ENCODE measurements at regions not wholly inside any gene's neighbourhood (a gene's known extent, or its start where the extent isn't known, plus 50 kb on each side); places are given as distances from the start of the nearest gene placed in this dataset.
"Not testable (repeated sequence)": the region's sequence is repeated elsewhere in the genome, so short reads cannot be mapped to it uniquely, and the experiment has no call there.

GRCh38 chr20:25859649-25860530 lies 163.2 kb upstream of the ZNF337 start:
- Mint-ChIP-seq H3K27ac (peak overlapping the region; percentile 67), H3K36me3 (ENCODE audit: low read depth) (peaks cover 6% of the 10 kb centered on the region), H3K4me1 (peaks cover 46% of the 10 kb centered on the region), H3K4me3 (peak overlapping the region; percentile 89), H3K27me3 (peaks cover 90% of the 10 kb centered on the region)
- no peaks in the 10 kb centered on the region for H3K9me3 ChIP-seq (ENCODE audit: control insufficient read depth, low read length, poor library complexity, severe bottlenecking)
- peak; percentile 60 to 74 (median 63) for DNase-seq
- peak; percentile 66 for ATAC-seq

- ATAC-seq (no peak), DNase-seq (no peak)
- peaks cover 6% of the 10 kb centered on the region for H3K36me3 Mint-ChIP-seq (ENCODE audit: low read depth)
- H3K9me3 ChIP-seq (ENCODE audit: control insufficient read depth, low read length, poor library complexity, severe bottlenecking): no peaks in the 10 kb centered on the region
- H3K4me3 Mint-ChIP-seq: peak overlapping the region; percentile 89
- H3K27ac Mint-ChIP-seq: peak overlapping the region; percentile 67
- H3K4me1 Mint-ChIP-seq: peaks cover 47% of the 10 kb centered on the region
- peaks cover 87% of the 10 kb centered on the region for H3K27me3 Mint-ChIP-seq
Measured at GRCh38 chr20:25858495-25859425, 162.1 kb upstream of the ZNF337 start.

- ATAC-seq; H3K9me3 ChIP-seq (ENCODE audit: control insufficient read depth, low read length, poor library complexity, severe bottlenecking); DNase-seq; H3K36me3 Mint-ChIP-seq (ENCODE audit: low read depth): not testable (repeated sequence)
- Mint-ChIP-seq H3K4me3 (peak overlapping the region; percentile 70), H3K27ac (peak overlapping the region; percentile 32), H3K4me1 (peaks cover 50% of the 10 kb centered on the region), H3K27me3 (peaks cover 79% of the 10 kb centered on the region)
Measured at GRCh38 chr20:25857091-25857788, 160.6 kb upstream of the ZNF337 start.

GRCh38 chr20:25856256-25856884 lies 159.7 kb upstream of the ZNF337 start:
- Mint-ChIP-seq H3K36me3 (ENCODE audit: low read depth) (peaks cover 4% of the 10 kb centered on the region), H3K27ac (peak overlapping the region; percentile 32), H3K27me3 (peaks cover 70% of the 10 kb centered on the region), H3K4me1 (peaks cover 43% of the 10 kb centered on the region), H3K4me3 (peak overlapping the region; percentile 39)
- DNase-seq (no peak), ATAC-seq (no peak)
- no peaks in the 10 kb centered on the region for H3K9me3 ChIP-seq (ENCODE audit: control insufficient read depth, low read length, poor library complexity, severe bottlenecking)

- Mint-ChIP-seq H3K4me3 (peak overlapping the region; percentile 2), H3K27me3 (peaks cover 62% of the 10 kb centered on the region), H3K4me1 (peaks cover 38% of the 10 kb centered on the region)
- ATAC-seq; H3K36me3 Mint-ChIP-seq (ENCODE audit: low read depth); H3K27ac Mint-ChIP-seq; DNase-seq; H3K9me3 ChIP-seq (ENCODE audit: control insufficient read depth, low read length, poor library complexity, severe bottlenecking): not testable (repeated sequence)
Measured at GRCh38 chr20:25855451-25856156, 159.0 kb upstream of the ZNF337 start.

GRCh38 chr20:25854666-25855065 lies 158.0 kb upstream of the ZNF337 start:
- Mint-ChIP-seq H3K4me1 (peaks cover 35% of the 10 kb centered on the region), H3K4me3 (peak overlapping the region; percentile 2), H3K27me3 (peaks cover 53% of the 10 kb centered on the region)
- not testable (repeated sequence) for H3K36me3 Mint-ChIP-seq (ENCODE audit: low read depth); DNase-seq; ATAC-seq; H3K27ac Mint-ChIP-seq; H3K9me3 ChIP-seq (ENCODE audit: control insufficient read depth, low read length, poor library complexity, severe bottlenecking)

- H3K27ac Mint-ChIP-seq: peak overlapping the region; percentile 92
- H3K4me1 Mint-ChIP-seq: peaks cover 30% of the 10 kb centered on the region
- H3K9me3 ChIP-seq (ENCODE audit: control insufficient read depth, low read length, poor library complexity, severe bottlenecking); H3K36me3 Mint-ChIP-seq (ENCODE audit: low read depth): not testable (repeated sequence)
- DNase-seq (peak; percentile 63 to 72 (median 65)), ATAC-seq (peak; percentile 78)
- H3K4me3 Mint-ChIP-seq: peak overlapping the region; percentile 93
- peaks cover 45% of the 10 kb centered on the region for H3K27me3 Mint-ChIP-seq
Measured at GRCh38 chr20:25853718-25854388, 157.2 kb upstream of the ZNF337 start.

- peak; percentile 47 for ATAC-seq
- peaks cover 26% of the 10 kb centered on the region for H3K4me1 Mint-ChIP-seq
- not testable (repeated sequence) for H3K36me3 Mint-ChIP-seq (ENCODE audit: low read depth); H3K9me3 ChIP-seq (ENCODE audit: control insufficient read depth, low read length, poor library complexity, severe bottlenecking); DNase-seq
- peak overlapping the region; percentile 92 for H3K27ac Mint-ChIP-seq
- H3K27me3 Mint-ChIP-seq: peaks cover 42% of the 10 kb centered on the region
- H3K4me3 Mint-ChIP-seq: peak overlapping the region; percentile 93
Measured at GRCh38 chr20:25852968-25853717, 156.5 kb upstream of the ZNF337 start.

GRCh38 chr20:25850133-25850532 lies 153.5 kb upstream of the ZNF337 start:
- not testable (repeated sequence) for H3K9me3 ChIP-seq (ENCODE audit: control insufficient read depth, low read length, poor library complexity, severe bottlenecking); H3K27ac Mint-ChIP-seq; H3K4me3 Mint-ChIP-seq; H3K36me3 Mint-ChIP-seq (ENCODE audit: low read depth); ATAC-seq; DNase-seq
- Mint-ChIP-seq H3K27me3 (peaks cover 12% of the 10 kb centered on the region), H3K4me1 (peaks cover 14% of the 10 kb centered on the region)

GRCh38 chr20:25848222-25848621 lies 151.6 kb upstream of the ZNF337 start:
- Mint-ChIP-seq H3K36me3 (ENCODE audit: low read depth) (no peaks in the 10 kb centered on the region), H3K27me3 (peaks cover 4% of the 10 kb centered on the region), H3K4me3 (no peak overlapping the region), H3K27ac (no peak overlapping the region), H3K4me1 (peaks cover 5% of the 10 kb centered on the region)
- no peaks in the 10 kb centered on the region for H3K9me3 ChIP-seq (ENCODE audit: control insufficient read depth, low read length, poor library complexity, severe bottlenecking)
- DNase-seq (no peak), ATAC-seq (no peak)

- H3K27ac Mint-ChIP-seq; H3K36me3 Mint-ChIP-seq (ENCODE audit: low read depth); H3K4me1 Mint-ChIP-seq; DNase-seq; H3K27me3 Mint-ChIP-seq; H3K4me3 Mint-ChIP-seq; ATAC-seq; H3K9me3 ChIP-seq (ENCODE audit: control insufficient read depth, low read length, poor library complexity, severe bottlenecking): not testable (repeated sequence)
Measured at GRCh38 chr20:25844640-25845039, 148.0 kb upstream of the ZNF337 start.

Data from T-helper 17 cell (primary cell).